GM12891 (cell line): ENCODE measurements at regions not wholly inside any gene's neighbourhood (a gene's known extent, or its start where the extent isn't known, plus 50 kb on each side); places are given as distances from the start of the nearest gene placed in this dataset.
"Not testable (repeated sequence)": the region's sequence is repeated elsewhere in the genome, so short reads cannot be mapped to it uniquely, and the experiment has no call there.

Experiments
- POLR2A ChIP-seq: IDR thresholded peaks from 2 replicates; pipeline ENCODE4 v1.6.1; 2011; ENCODE audit warnings: low read depth, low read length, control low read depth
- POLR2AphosphoS5 ChIP-seq: IDR thresholded peaks from 2 replicates; pipeline ENCODE4 v1.6.1; 2011; ENCODE audit warnings: low read depth, low read length, control low read depth
- SPI1 ChIP-seq: IDR thresholded peaks from 2 replicates; pipeline ENCODE4 v1.6.1; 2011; ENCODE audit warnings: low read depth, low read length, control low read depth
- TAF1 ChIP-seq: IDR thresholded peaks from 2 replicates; pipeline ENCODE4 v1.6.1; 2011; ENCODE audit warnings: low read depth, low read length, control low read depth

GRCh38 chr9:91019871-91020270 lies 218.3 kb downstream of the SYK start:
- not testable (repeated sequence) for TF ChIP-seq TAF1, POLR2A, POLR2AphosphoS5, SPI1
